Mucosa of stomach (tissue), 1 donor: ENCODE measurements at regions not wholly inside any gene's neighbourhood (a gene's known extent, or its start where the extent isn't known, plus 50 kb on each side); places are given as distances from the start of the nearest gene placed in this dataset.

ENCODE experiments used
- H3K27me3 ChIP-seq: one replicate; pipeline ENCODE4 v1.7.0; 2013; ENCODE audit warnings: mild to moderate bottlenecking, low read length; ENCODE audit not compliant: control insufficient read depth, insufficient read depth
- H3K36me3 ChIP-seq: one replicate; pipeline ENCODE4 v1.7.0; 2013; ENCODE audit warnings: low read length; ENCODE audit not compliant: control insufficient read depth, insufficient read depth
- H3K4me1 ChIP-seq: one replicate; pipeline ENCODE4 v1.7.0; 2013; ENCODE audit warnings: mild to moderate bottlenecking, low read length; ENCODE audit not compliant: control insufficient read depth, insufficient read depth
- H3K4me3 ChIP-seq: one replicate; pipeline ENCODE4 v1.7.0; 2013; ENCODE audit warnings: low read length
- H3K9ac ChIP-seq: one replicate; pipeline ENCODE4 v1.7.0; 2013; ENCODE audit warnings: mild to moderate bottlenecking, low read length, moderate library complexity
- H3K9me3 ChIP-seq: one replicate; pipeline ENCODE4 v1.7.0; 2013; ENCODE audit warnings: mild to moderate bottlenecking, low read length, moderate library complexity; ENCODE audit not compliant: control insufficient read depth
- donor health status: Pancreatic carcinoma.

GRCh38 chr10:10197423-10197822, 820.2 kb upstream of the CELF2 start:
- Histone ChIP-seq H3K4me3 (no peak overlapping the region), H3K4me1 (peaks cover 2% of the 10 kb centered on the region), H3K27me3 (no peaks in the 10 kb centered on the region), H3K36me3 (no peaks in the 10 kb centered on the region), H3K9ac (no peak overlapping the region), H3K9me3 (no peaks in the 10 kb centered on the region)

- no peaks in the 10 kb centered on the region for H3K9me3 ChIP-seq
- no peaks in the 10 kb centered on the region for H3K27me3 ChIP-seq
- no peaks in the 10 kb centered on the region for H3K36me3 ChIP-seq
- H3K9ac ChIP-seq = no peak overlapping the region
- no peaks in the 10 kb centered on the region for H3K4me1 ChIP-seq
- no peak overlapping the region for H3K4me3 ChIP-seq
Observed at GRCh38 chr10:10198363-10198762, 819.3 kb upstream of the CELF2 start.

GRCh38 chr10:10204415-10204814, 813.3 kb upstream of the CELF2 start:
- H3K36me3 ChIP-seq = no peaks in the 10 kb centered on the region
- H3K4me3 ChIP-seq = no peak overlapping the region
- H3K27me3 ChIP-seq = no peaks in the 10 kb centered on the region
- no peaks in the 10 kb centered on the region for H3K9me3 ChIP-seq
- no peaks in the 10 kb centered on the region for H3K4me1 ChIP-seq
- no peak overlapping the region for H3K9ac ChIP-seq

GRCh38 chr10:10205906-10206305, 811.8 kb upstream of the CELF2 start:
- Histone ChIP-seq H3K9me3 (no peaks in the 10 kb centered on the region), H3K4me3 (no peak overlapping the region), H3K36me3 (no peaks in the 10 kb centered on the region), H3K9ac (no peak overlapping the region), H3K27me3 (no peaks in the 10 kb centered on the region), H3K4me1 (no peaks in the 10 kb centered on the region)

- Histone ChIP-seq H3K27me3 (no peaks in the 10 kb centered on the region), H3K36me3 (no peaks in the 10 kb centered on the region), H3K9ac (no peak overlapping the region), H3K4me1 (no peaks in the 10 kb centered on the region), H3K4me3 (no peak overlapping the region), H3K9me3 (no peaks in the 10 kb centered on the region)
Observed at GRCh38 chr10:10207538-10207937, 810.1 kb upstream of the CELF2 start.

GRCh38 chr10:10208196-10208595, 809.5 kb upstream of the CELF2 start:
- no peaks in the 10 kb centered on the region for H3K36me3 ChIP-seq
- H3K4me3 ChIP-seq = no peak overlapping the region
- H3K9ac ChIP-seq = no peak overlapping the region
- no peaks in the 10 kb centered on the region for H3K4me1 ChIP-seq
- H3K27me3 ChIP-seq = no peaks in the 10 kb centered on the region
- H3K9me3 ChIP-seq = no peaks in the 10 kb centered on the region

- no peaks in the 10 kb centered on the region for H3K4me1 ChIP-seq
- no peaks in the 10 kb centered on the region for H3K9me3 ChIP-seq
- no peak overlapping the region for H3K4me3 ChIP-seq
- H3K36me3 ChIP-seq = no peaks in the 10 kb centered on the region
- H3K27me3 ChIP-seq = no peaks in the 10 kb centered on the region
- no peak overlapping the region for H3K9ac ChIP-seq
Observed at GRCh38 chr10:10209167-10209566, 808.5 kb upstream of the CELF2 start.

GRCh38 chr10:10211409-10211808, 806.3 kb upstream of the CELF2 start:
- H3K9ac ChIP-seq = no peak overlapping the region
- no peaks in the 10 kb centered on the region for H3K4me1 ChIP-seq
- no peaks in the 10 kb centered on the region for H3K36me3 ChIP-seq
- H3K9me3 ChIP-seq = no peaks in the 10 kb centered on the region
- H3K27me3 ChIP-seq = no peaks in the 10 kb centered on the region
- H3K4me3 ChIP-seq = no peak overlapping the region

- H3K36me3 ChIP-seq = no peaks in the 10 kb centered on the region
- H3K4me1 ChIP-seq = no peaks in the 10 kb centered on the region
- no peaks in the 10 kb centered on the region for H3K9me3 ChIP-seq
- no peaks in the 10 kb centered on the region for H3K27me3 ChIP-seq
- H3K9ac ChIP-seq = no peak overlapping the region
- no peak overlapping the region for H3K4me3 ChIP-seq
Observed at GRCh38 chr10:10213237-10213636, 804.4 kb upstream of the CELF2 start.

- Histone ChIP-seq H3K27me3 (no peaks in the 10 kb centered on the region), H3K4me1 (no peaks in the 10 kb centered on the region), H3K9ac (no peak overlapping the region), H3K4me3 (no peak overlapping the region), H3K36me3 (no peaks in the 10 kb centered on the region), H3K9me3 (no peaks in the 10 kb centered on the region)
Observed at GRCh38 chr10:10222304-10222841, 795.3 kb upstream of the CELF2 start.

GRCh38 chr10:10223131-10223530, 794.5 kb upstream of the CELF2 start:
- Histone ChIP-seq H3K36me3 (no peaks in the 10 kb centered on the region), H3K27me3 (no peaks in the 10 kb centered on the region), H3K4me3 (no peak overlapping the region), H3K9me3 (no peaks in the 10 kb centered on the region), H3K4me1 (no peaks in the 10 kb centered on the region), H3K9ac (no peak overlapping the region)

GRCh38 chr10:10225136-10225676, 792.5 kb upstream of the CELF2 start:
- Histone ChIP-seq H3K36me3 (no peaks in the 10 kb centered on the region), H3K9me3 (no peaks in the 10 kb centered on the region), H3K9ac (no peak overlapping the region), H3K4me1 (no peaks in the 10 kb centered on the region), H3K4me3 (no peak overlapping the region), H3K27me3 (no peaks in the 10 kb centered on the region)

- Histone ChIP-seq H3K36me3 (no peaks in the 10 kb centered on the region), H3K27me3 (no peaks in the 10 kb centered on the region), H3K9ac (no peak overlapping the region), H3K9me3 (no peaks in the 10 kb centered on the region), H3K4me1 (no peaks in the 10 kb centered on the region), H3K4me3 (no peak overlapping the region)
Observed at GRCh38 chr10:10233229-10233628, 784.4 kb upstream of the CELF2 start.
